GM23338 (cell line): ENCODE measurements at regions not wholly inside any gene's neighbourhood (a gene's known extent, or its start where the extent isn't known, plus 50 kb on each side); places are given as distances from the start of the nearest gene placed in this dataset.
A peak's percentile ranks its signal among the peaks of the same experiment; 100 is the strongest.

Experiments
- ATAC-seq: fragments of 200-7000 bp; cut with Tn5 transposase; 3 replicates; pipeline ENCODE4 v1.9.1; 2020
- DNase-seq: peaks from one replicate; pipeline ENCODE4 v3.0.0-alpha.2; 2015; ENCODE audit warnings: low spot score
- H2AFZ ChIP-seq: fragments of 200-600 bp; sonication (generic); 2 replicates; pipeline ENCODE4 v1.8.0; 2016; ENCODE audit warnings: antibody characterized with exemption, mild to moderate bottlenecking, moderate library complexity
- H3F3A ChIP-seq: fragments of 200-600 bp; sonication (generic); replicated peaks from 2 replicates; pipeline ENCODE4 v1.8.0; 2017; ENCODE audit warnings: antibody characterized with exemption, mixed run types, low read depth
- H3K27ac ChIP-seq: fragments of 200-600 bp; sonication (generic); 2 replicates; pipeline ENCODE4 v1.6.1; 2016; ENCODE audit warnings: low read depth
- H3K27me3 ChIP-seq: fragments of 200-600 bp; sonication (generic); 2 replicates; pipeline ENCODE4 v1.8.0; 2016; ENCODE audit warnings: mild to moderate bottlenecking, mixed run types, moderate library complexity; ENCODE audit not compliant: insufficient read depth
- H3K36me3 ChIP-seq: fragments of 200-600 bp; sonication (generic); 2 replicates; pipeline ENCODE4 v1.8.0; 2016; ENCODE audit warnings: mild to moderate bottlenecking; ENCODE audit not compliant: insufficient read depth
- H3K4me1 ChIP-seq: fragments of 200-600 bp; sonication (generic); 2 replicates; pipeline ENCODE4 v1.8.0; 2016; ENCODE audit warnings: mild to moderate bottlenecking, moderate library complexity; ENCODE audit not compliant: insufficient read depth
- H3K4me2 ChIP-seq: fragments of 200-600 bp; sonication (generic); 2 replicates; pipeline ENCODE4 v1.7.1; 2017; ENCODE audit warnings: mixed run types
- H3K4me3 ChIP-seq: fragments of 200-600 bp; sonication (generic); 2 replicates; pipeline ENCODE4 v1.6.1; 2016; ENCODE audit warnings: mixed run types
- H3K79me2 ChIP-seq: fragments of 200-600 bp; sonication (generic); replicated peaks from 2 replicates; pipeline ENCODE4 v1.8.0; 2017; ENCODE audit warnings: mild to moderate bottlenecking; ENCODE audit not compliant: insufficient read depth
- H3K9me2 ChIP-seq: fragments of 200-600 bp; sonication (generic); 2 replicates; pipeline ENCODE4 v1.8.0; 2017; ENCODE audit not compliant: insufficient read depth
- H4K20me1 ChIP-seq: fragments of 200-600 bp; sonication (generic); replicated peaks from 2 replicates; pipeline ENCODE4 v1.8.0; 2017; ENCODE audit warnings: mild to moderate bottlenecking; ENCODE audit not compliant: insufficient read depth
- H3K27ac Mint-ChIP-seq: 2 replicates; pipeline ENCODE4 v1.8.0; 2020; ENCODE audit warnings: inconsistent platforms, mild to moderate bottlenecking, moderate library complexity, mixed read lengths
- H3K27me3 Mint-ChIP-seq: 3 replicates; pipeline ENCODE4 v1.8.0; 2022; ENCODE audit warnings: low read depth, mild to moderate bottlenecking, moderate library complexity, mixed read lengths, inconsistent platforms; ENCODE audit not compliant: insufficient read depth, poor library complexity
- H3K36me3 Mint-ChIP-seq: 3 replicates; pipeline ENCODE4 v1.8.0; 2021; ENCODE audit warnings: low read depth, mild to moderate bottlenecking, inconsistent platforms, moderate library complexity, mixed read lengths
- H3K4me1 Mint-ChIP-seq: 3 replicates; pipeline ENCODE4 v1.8.0; 2020; ENCODE audit warnings: mild to moderate bottlenecking, inconsistent platforms, mixed read lengths
- H3K4me3 Mint-ChIP-seq: 3 replicates; pipeline ENCODE4 v1.8.0; 2021; ENCODE audit warnings: moderate library complexity, mild to moderate bottlenecking, inconsistent platforms, mixed read lengths
- H3K9me3 Mint-ChIP-seq: 3 replicates; pipeline ENCODE4 v1.8.0; 2020; ENCODE audit warnings: moderate library complexity, mild to moderate bottlenecking, inconsistent platforms, mixed read lengths
- CREB1 ChIP-seq: fragments of 250-450 bp; sonication (Bioruptor Pico); IDR thresholded peaks from 2 replicates; pipeline ENCODE4 v1.5.0; 2020; ENCODE audit warnings: low read depth, mild to moderate bottlenecking, moderate library complexity
- CTCF ChIP-seq, 2 experiments: fragments of 200-600 bp in 1 of 2; sonication (generic) in 1 of 2; conservative IDR thresholded peaks; 2 replicates each; pipeline versions ENCODE4 v1.5.1 to v1.6.1; 2016 to 2017; ENCODE audit warnings: antibody characterized with exemption in 2 of 2, low read depth in 2 of 2, mild to moderate bottlenecking in 2 of 2, moderate library complexity in 1 of 2
- EZH2 ChIP-seq: fragments of 200-600 bp; sonication (generic); IDR thresholded peaks from one replicate; pipeline ENCODE4 v1.8.0; 2017; ENCODE audit warnings: antibody characterized with exemption, mild to moderate bottlenecking, low read depth; ENCODE audit not compliant: unreplicated experiment
- EZH2phosphoT487 ChIP-seq: fragments of 200-600 bp; sonication (generic); IDR thresholded peaks from one replicate; pipeline ENCODE4 v1.8.1; 2018; ENCODE audit warnings: antibody characterized with exemption; ENCODE audit not compliant: unreplicated experiment
- JUNB ChIP-seq: IDR thresholded peaks from one replicate; pipeline ENCODE4 v1.6.1; 2016; ENCODE audit warnings: antibody characterized with exemption; ENCODE audit not compliant: unreplicated experiment
- NANOG ChIP-seq: IDR thresholded peaks from 2 replicates; pipeline ENCODE4 v1.6.1; 2016; ENCODE audit warnings: antibody characterized with exemption, borderline replicate concordance
- POLR2AphosphoS5 ChIP-seq: IDR thresholded peaks from 2 replicates; pipeline ENCODE4 v1.6.1; 2016; ENCODE audit warnings: antibody characterized with exemption, low read depth
- STAT1 ChIP-seq: IDR thresholded peaks from one replicate; pipeline ENCODE4 v1.6.1; 2016; ENCODE audit warnings: antibody characterized with exemption; ENCODE audit not compliant: unreplicated experiment
- ZNF114 ChIP-seq: fragments of 250-450 bp; sonication (Bioruptor Pico); IDR thresholded peaks from 2 replicates; pipeline ENCODE4 v1.5.0; 2020; ENCODE audit warnings: mild to moderate bottlenecking, moderate library complexity
- ZNF331 ChIP-seq: fragments of 250-450 bp; sonication (Bioruptor Pico); IDR thresholded peaks from 2 replicates; pipeline ENCODE4 v1.5.0; 2020; ENCODE audit warnings: low read depth, mild to moderate bottlenecking, moderate library complexity
- TF ChIP-seq, protein P1 (sequence below): IDR thresholded peaks from 2 replicates; pipeline ENCODE4 v1.6.1; 2016; ENCODE audit warnings: antibody characterized with exemption
- TF ChIP-seq, protein P2 (sequence below): IDR thresholded peaks from one replicate; pipeline ENCODE4 v1.6.1; 2018; ENCODE audit warnings: antibody characterized with exemption; ENCODE audit not compliant: unreplicated experiment

DNA sequence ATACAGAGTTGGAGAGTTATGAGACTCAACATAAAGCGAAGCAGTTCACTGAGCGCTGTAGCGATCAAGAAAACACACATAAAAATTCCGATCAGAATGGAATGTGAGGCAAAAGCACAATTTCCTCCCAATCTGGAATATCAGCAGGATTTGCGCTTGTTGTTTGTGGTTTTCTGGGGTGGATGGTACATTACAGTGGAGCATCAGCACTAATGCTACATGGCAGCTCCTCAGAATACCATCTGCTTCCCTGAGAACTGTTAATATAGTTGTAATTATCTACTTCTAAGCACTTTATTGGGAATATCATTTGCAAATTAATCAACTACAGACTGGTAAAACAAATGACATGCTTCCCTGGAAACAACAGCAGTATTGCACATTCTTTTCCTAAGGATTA lies 324.1 kb upstream of the PPARGC1A start (continued):
- no peak for TF ChIP-seq CTCF (conservative IDR thresholded peaks at IDR 0.05; ENCODE audit: low read depth in 2 of 2)
- no peak for TF ChIP-seq ZNF114 (CRISPR knock-in tag)
- TF ChIP-seq STAT1, result no peak
- TF ChIP-seq, protein P1, sequence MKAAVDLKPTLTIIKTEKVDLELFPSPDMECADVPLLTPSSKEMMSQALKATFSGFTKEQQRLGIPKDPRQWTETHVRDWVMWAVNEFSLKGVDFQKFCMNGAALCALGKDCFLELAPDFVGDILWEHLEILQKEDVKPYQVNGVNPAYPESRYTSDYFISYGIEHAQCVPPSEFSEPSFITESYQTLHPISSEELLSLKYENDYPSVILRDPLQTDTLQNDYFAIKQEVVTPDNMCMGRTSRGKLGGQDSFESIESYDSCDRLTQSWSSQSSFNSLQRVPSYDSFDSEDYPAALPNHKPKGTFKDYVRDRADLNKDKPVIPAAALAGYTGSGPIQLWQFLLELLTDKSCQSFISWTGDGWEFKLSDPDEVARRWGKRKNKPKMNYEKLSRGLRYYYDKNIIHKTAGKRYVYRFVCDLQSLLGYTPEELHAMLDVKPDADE, result no peak
- no peak for TF ChIP-seq EZH2
- TF ChIP-seq, protein P2, sequence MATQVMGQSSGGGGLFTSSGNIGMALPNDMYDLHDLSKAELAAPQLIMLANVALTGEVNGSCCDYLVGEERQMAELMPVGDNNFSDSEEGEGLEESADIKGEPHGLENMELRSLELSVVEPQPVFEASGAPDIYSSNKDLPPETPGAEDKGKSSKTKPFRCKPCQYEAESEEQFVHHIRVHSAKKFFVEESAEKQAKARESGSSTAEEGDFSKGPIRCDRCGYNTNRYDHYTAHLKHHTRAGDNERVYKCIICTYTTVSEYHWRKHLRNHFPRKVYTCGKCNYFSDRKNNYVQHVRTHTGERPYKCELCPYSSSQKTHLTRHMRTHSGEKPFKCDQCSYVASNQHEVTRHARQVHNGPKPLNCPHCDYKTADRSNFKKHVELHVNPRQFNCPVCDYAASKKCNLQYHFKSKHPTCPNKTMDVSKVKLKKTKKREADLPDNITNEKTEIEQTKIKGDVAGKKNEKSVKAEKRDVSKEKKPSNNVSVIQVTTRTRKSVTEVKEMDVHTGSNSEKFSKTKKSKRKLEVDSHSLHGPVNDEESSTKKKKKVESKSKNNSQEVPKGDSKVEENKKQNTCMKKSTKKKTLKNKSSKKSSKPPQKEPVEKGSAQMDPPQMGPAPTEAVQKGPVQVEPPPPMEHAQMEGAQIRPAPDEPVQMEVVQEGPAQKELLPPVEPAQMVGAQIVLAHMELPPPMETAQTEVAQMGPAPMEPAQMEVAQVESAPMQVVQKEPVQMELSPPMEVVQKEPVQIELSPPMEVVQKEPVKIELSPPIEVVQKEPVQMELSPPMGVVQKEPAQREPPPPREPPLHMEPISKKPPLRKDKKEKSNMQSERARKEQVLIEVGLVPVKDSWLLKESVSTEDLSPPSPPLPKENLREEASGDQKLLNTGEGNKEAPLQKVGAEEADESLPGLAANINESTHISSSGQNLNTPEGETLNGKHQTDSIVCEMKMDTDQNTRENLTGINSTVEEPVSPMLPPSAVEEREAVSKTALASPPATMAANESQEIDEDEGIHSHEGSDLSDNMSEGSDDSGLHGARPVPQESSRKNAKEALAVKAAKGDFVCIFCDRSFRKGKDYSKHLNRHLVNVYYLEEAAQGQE, result no peak
- no peak for TF ChIP-seq EZH2phosphoT487
- no peak for TF ChIP-seq POLR2AphosphoS5
- TF ChIP-seq NANOG, result no peak
- no peak for TF ChIP-seq CREB1 (CRISPR knock-in tag)
- no peak for TF ChIP-seq ZNF331 (CRISPR knock-in tag)
- no peak for TF ChIP-seq JUNB

DNA sequence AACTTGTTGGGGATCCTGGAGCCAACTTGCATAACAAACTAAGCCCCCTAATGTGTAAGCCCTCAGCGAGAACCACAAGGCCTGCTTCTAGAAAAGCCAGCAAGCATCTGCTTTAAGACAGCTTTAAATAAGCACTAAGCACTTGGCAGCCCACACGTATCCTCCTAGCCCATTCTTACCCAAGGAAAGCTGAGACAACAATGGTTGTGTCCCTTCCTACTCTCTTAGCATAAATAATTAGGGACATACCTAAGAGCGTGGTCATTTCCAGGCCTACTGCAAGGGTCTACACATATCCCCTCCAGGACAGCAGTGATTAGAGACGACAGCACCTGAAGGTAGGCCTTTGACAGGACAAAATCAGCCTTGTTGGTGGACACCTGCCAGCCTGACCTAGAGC lies 322.8 kb upstream of the PPARGC1A start:
- peak; percentile 35; the same call in 1 of the 3 replicates for ATAC-seq
- H3K27ac Mint-ChIP-seq, result no peak overlapping the region
- DNase-seq, result peak; percentile 14
- TF ChIP-seq ZNF331 (CRISPR knock-in tag) (no peak), NANOG (no peak), STAT1 (no peak), JUNB (no peak)
- TF ChIP-seq, protein P1, result no peak

More for the DNA sequence above, 322.8 kb upstream of the PPARGC1A start:
- no peaks in the 10 kb centered on the region for H3F3A ChIP-seq
- no peak overlapping the region for H3K4me3 ChIP-seq
- no peak overlapping the region for H3K27ac ChIP-seq
- H3K9me2 ChIP-seq, result peaks cover 6% of the 10 kb centered on the region; the same call in 1 of the 2 replicates
- no peaks in the 10 kb centered on the region for H3K27me3 ChIP-seq
- no peaks in the 10 kb centered on the region for H4K20me1 ChIP-seq
- H3K4me1 Mint-ChIP-seq, result peaks cover 3% of the 10 kb centered on the region; the same call in 1 of the 3 replicates
- no peak overlapping the region for H3K4me2 ChIP-seq
- H3K36me3 Mint-ChIP-seq, result no peaks in the 10 kb centered on the region
- no peaks in the 10 kb centered on the region for H3K36me3 ChIP-seq
- no peaks in the 10 kb centered on the region for H3K79me2 ChIP-seq
- H3K27me3 Mint-ChIP-seq, result no peaks in the 10 kb centered on the region
- H3K9me3 Mint-ChIP-seq, result no peaks in the 10 kb centered on the region
- no peak overlapping the region for H3K4me3 Mint-ChIP-seq
- no peaks in the 10 kb centered on the region for H3K4me1 ChIP-seq
- no peak overlapping the region for H2AFZ ChIP-seq
